ENCODE measurements at regions not wholly inside any gene's neighbourhood (a gene's known extent, or its start where the extent isn't known, plus 50 kb on each side); places are given as distances from the start of the nearest gene placed in this dataset.

DNA sequence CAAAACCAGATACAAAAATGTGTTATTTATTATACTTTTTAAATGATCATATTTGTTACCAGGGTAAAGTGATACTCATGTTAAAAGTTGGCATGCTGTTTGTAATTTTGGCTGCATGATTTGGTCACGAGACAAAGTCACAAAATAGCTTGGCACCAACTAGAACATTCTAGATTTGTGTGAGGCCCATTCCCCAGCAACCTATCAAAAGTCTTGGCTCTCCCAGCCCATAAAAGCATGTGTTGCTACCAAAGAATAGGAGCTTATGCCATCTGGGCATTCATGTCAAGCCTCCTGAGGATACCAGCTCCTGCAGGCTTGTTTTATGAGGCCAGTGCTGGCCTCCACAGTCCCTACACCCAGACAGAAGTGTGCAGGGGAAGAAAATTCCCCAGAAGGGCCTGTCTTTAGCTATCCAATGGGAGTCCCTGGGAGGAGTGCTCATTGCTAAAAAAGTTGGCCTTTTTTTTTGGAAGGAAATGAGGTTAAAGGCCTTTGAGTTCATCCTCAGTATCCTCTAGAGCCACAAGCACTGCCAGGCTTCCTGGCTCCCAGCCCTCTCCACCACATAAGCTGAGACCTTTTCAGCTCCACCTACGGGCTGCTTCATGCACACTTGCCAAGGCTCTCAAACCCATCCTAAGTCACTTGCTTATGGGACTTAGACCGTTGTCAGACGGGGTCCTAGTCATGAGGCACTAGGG lies 211.9 kb upstream of the EOLA2 start (continued):
- TF ChIP-seq STAG1 (CRISPR knock-in tag; IDR thresholded peaks at IDR 0.05) = no peak
- TF ChIP-seq, protein P1, sequence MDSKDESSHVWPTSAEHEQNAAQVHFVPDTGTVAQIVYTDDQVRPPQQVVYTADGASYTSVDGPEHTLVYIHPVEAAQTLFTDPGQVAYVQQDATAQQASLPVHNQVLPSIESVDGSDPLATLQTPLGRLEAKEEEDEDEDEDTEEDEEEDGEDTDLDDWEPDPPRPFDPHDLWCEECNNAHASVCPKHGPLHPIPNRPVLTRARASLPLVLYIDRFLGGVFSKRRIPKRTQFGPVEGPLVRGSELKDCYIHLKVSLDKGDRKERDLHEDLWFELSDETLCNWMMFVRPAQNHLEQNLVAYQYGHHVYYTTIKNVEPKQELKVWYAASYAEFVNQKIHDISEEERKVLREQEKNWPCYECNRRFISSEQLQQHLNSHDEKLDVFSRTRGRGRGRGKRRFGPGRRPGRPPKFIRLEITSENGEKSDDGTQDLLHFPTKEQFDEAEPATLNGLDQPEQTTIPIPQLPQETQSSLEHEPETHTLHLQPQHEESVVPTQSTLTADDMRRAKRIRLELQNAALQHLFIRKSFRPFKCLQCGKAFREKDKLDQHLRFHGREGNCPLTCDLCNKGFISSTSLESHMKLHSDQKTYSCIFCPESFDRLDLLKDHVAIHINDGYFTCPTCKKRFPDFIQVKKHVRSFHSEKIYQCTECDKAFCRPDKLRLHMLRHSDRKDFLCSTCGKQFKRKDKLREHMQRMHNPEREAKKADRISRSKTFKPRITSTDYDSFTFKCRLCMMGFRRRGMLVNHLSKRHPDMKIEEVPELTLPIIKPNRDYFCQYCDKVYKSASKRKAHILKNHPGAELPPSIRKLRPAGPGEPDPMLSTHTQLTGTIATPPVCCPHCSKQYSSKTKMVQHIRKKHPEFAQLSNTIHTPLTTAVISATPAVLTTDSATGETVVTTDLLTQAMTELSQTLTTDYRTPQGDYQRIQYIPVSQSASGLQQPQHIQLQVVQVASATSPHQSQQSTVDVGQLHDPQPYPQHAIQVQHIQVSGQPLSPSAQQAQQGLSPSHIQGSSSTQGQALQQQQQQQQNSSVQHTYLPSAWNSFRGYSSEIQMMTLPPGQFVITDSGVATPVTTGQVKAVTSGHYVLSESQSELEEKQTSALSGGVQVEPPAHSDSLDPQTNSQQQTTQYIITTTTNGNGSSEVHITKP (CRISPR knock-in tag; IDR thresholded peaks at IDR 0.05; ENCODE audit: low read depth) = no peak
- TF ChIP-seq, protein P2, sequence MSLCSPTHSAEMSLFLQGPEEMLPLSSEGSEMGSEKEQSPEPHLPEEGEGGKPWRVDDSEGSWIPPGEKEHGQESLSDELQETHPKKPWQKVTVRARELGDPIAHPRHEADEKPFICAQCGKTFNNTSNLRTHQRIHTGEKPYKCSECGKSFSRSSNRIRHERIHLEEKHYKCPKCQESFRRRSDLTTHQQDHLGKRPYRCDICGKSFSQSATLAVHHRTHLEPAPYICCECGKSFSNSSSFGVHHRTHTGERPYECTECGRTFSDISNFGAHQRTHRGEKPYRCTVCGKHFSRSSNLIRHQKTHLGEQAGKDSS (CRISPR knock-in tag; IDR thresholded peaks at IDR 0.05; ENCODE audit: borderline replicate concordance, low read depth) = no peak
- no peak for TF ChIP-seq ZNF253 (CRISPR knock-in tag; IDR thresholded peaks at IDR 0.05; ENCODE audit: borderline replicate concordance)

DNA sequence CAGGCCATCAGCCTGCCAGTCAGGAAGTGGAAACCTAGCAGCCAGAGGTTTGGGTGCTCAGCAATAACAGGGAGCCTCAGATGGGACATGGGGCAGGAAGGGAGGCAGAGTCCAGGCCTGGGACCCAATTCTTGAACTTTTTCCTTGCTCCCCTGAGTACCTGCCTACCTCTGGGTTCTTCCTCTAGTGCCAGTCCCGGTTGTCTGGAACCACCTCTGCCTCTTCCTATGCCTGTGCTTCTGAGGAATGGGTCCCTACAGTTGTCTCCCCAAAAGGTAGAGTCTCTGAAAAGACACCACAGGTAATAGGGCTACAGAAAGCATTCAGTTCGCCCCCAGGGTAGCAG lies 212.4 kb upstream of the MAMLD1 start:
- no peak for ATAC-seq
- Histone ChIP-seq H3K9me3 (ENCODE audit: low read length) (no peaks in the 10 kb centered on the region), H3K4me3 (replicated peaks in 1 of 3; ENCODE audit: insufficient read depth in 1 of 3, low read depth in 2 of 3, low read length in 3 of 3) (no peak overlapping the region), H3K36me3 (replicated peaks in 1 of 2; ENCODE audit: control insufficient read depth in 1 of 2, insufficient read depth in 2 of 2, low read length in 2 of 2) (no peaks in the 10 kb centered on the region), H3K9ac (ENCODE audit: insufficient read depth, low read depth, low read length) (no peak overlapping the region), H3K4me2 (ENCODE audit: low read depth, low read length) (no peak overlapping the region), H3K27ac (ENCODE audit: extremely low read length, insufficient read depth, low read length) (no peak overlapping the region), H3K27me3 (ENCODE audit: control insufficient read depth in 1 of 2, insufficient read depth in 2 of 2, low read length in 2 of 2) (no peaks in the 10 kb centered on the region), H4K20me1 (ENCODE audit: insufficient read depth, low read length) (no peaks in the 10 kb centered on the region), H3K79me2 (ENCODE audit: insufficient read depth, low read length) (no peaks in the 10 kb centered on the region), H3K4me1 (ENCODE audit: insufficient read depth, low read length) (no peaks in the 10 kb centered on the region), H2AFZ (ENCODE audit: low read length) (no peak overlapping the region)
- POLR2A ChIA-PET = no interaction called here
- BruUV-seq (replicated peaks) = no TSS peak
- intact Hi-C loops (cut with micrococcal nuclease; ENCODE audit: unreplicated experiment) (no loop called here), in situ Hi-C loops (cut with HindIII; ENCODE audit: extremely low pct_ligation_motif_present, low pct_unique_long_range_greater_than_20kb) (no loop called here)
- DNase-seq (ENCODE audit: low spot score) = no peak
- CTCF ChIA-PET (ENCODE audit: low intra/inter-chr PET ratio, low total read pairs) = no interaction called here
- WGBS (ENCODE audit: low lambda C conversion rate) = no CpG with 5 or more reads among the region's 2 CpGs
- no peak for FAIRE-seq
- TF ChIP-seq DPF2 (CRISPR knock-in tag; IDR thresholded peaks at IDR 0.05; ENCODE audit: borderline replicate concordance, low read depth) (no peak), ZNF790 (CRISPR knock-in tag; IDR thresholded peaks at IDR 0.05; ENCODE audit: borderline replicate concordance) (no peak), ZBTB25 (CRISPR knock-in tag; IDR thresholded peaks at IDR 0.05) (no peak), KAT7 (CRISPR knock-in tag; IDR thresholded peaks at IDR 0.05; ENCODE audit: borderline replicate concordance) (no peak), TEF (CRISPR knock-in tag; IDR thresholded peaks at IDR 0.05) (no peak), LCORL (IDR thresholded peaks at IDR 0.05) (no peak), LCORL (CRISPR knock-in tag; IDR thresholded peaks at IDR 0.05) (no peak), KAT8 (CRISPR knock-in tag; IDR thresholded peaks at IDR 0.05) (no peak)
- TF ChIP-seq, protein P3, sequence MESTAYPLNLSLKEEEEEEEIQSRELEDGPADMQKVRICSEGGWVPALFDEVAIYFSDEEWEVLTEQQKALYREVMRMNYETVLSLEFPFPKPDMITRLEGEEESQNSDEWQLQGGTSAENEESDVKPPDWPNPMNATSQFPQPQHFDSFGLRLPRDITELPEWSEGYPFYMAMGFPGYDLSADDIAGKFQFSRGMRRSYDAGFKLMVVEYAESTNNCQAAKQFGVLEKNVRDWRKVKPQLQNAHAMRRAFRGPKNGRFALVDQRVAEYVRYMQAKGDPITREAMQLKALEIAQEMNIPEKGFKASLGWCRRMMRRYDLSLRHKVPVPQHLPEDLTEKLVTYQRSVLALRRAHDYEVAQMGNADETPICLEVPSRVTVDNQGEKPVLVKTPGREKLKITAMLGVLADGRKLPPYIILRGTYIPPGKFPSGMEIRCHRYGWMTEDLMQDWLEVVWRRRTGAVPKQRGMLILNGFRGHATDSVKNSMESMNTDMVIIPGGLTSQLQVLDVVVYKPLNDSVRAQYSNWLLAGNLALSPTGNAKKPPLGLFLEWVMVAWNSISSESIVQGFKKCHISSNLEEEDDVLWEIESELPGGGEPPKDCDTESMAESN (CRISPR knock-in tag; conservative IDR thresholded peaks at IDR 0.05) = no peak
- TF ChIP-seq, protein P4, sequence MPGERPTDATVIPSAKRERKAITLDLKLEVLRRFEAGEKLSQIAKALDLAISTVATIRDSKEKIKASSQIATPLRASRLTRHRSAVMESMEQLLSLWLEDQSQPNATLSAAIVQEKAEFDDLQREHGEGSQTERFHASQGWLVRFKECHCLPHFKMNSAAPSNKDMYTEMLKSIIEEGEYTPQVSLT (CRISPR knock-in tag; IDR thresholded peaks at IDR 0.05; ENCODE audit: borderline replicate concordance, low read depth) = no peak

Measured in HepG2 (cell line).